NCI-H460 (cell line): ENCODE measurements at regions not wholly inside any gene's neighbourhood (a gene's known extent, or its start where the extent isn't known, plus 50 kb on each side); places are given as distances from the start of the nearest gene placed in this dataset.
"Not testable (repeated sequence)": the region's sequence is repeated elsewhere in the genome, so short reads cannot be mapped to it uniquely, and the experiment has no call there.

ENCODE experiments used
- DNase-seq: peaks from one replicate; pipeline ENCODE4 v3.0.0-alpha.2; 2016; ENCODE audit warnings: low read depth; ENCODE audit errors: extremely low read depth
- small RNA-seq, 2 experiments: library from RNA; depleted of rRNA; stranded (forward); fragments of <200 nt; gene quantifications; one replicate each; pipeline ENCODE3, GENCODE V24; 2014

GRCh38 chrX:76509775-76510174, 82.3 kb downstream of the MAGEE1 start:
- DNase-seq: no peak

- no peak for DNase-seq
Observed at GRCh38 chrX:76517544-76517943, 90.0 kb downstream of the MAGEE1 start.

GRCh38 chrX:76520273-76521054, 93.0 kb downstream of the MAGEE1 start:
- DNase-seq: no peak

GRCh38 chrX:76535675-76536074, 108.2 kb downstream of the MAGEE1 start:
- DNase-seq: not testable (repeated sequence)

- DNase-seq: no peak
Observed at GRCh38 chrX:76538860-76539259, 111.3 kb downstream of the MAGEE1 start.

DNA sequence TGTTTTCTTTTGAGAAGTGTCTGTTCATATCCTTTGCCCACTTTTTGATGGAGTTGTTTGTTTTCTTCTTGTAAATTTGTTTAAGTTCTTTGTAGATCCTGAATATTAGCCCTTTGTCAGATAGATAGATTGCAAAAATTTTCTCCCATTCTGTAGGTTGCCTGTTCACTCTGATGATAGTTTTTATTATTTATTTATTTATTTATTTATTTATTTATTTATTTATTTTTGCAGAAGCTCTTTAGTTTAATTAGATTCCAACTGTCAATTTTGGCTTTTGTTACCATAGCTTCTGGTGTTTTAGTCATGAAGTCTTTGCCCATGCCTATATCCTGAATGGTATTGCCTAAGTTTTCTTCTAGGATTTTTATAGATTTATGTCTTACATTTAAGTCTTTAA, 115.9 kb downstream of the MAGEE1 start:
- DNase-seq: not testable (repeated sequence)

GRCh38 chrX:76550016-76550415, 122.5 kb downstream of the MAGEE1 start:
- DNase-seq: no peak

- no peak for DNase-seq
Observed at GRCh38 chrX:76555269-76555668, 127.8 kb downstream of the MAGEE1 start.

GRCh38 chrX:76555816-76556215, 128.3 kb downstream of the MAGEE1 start:
- peak; percentile 45 for DNase-seq

DNA sequence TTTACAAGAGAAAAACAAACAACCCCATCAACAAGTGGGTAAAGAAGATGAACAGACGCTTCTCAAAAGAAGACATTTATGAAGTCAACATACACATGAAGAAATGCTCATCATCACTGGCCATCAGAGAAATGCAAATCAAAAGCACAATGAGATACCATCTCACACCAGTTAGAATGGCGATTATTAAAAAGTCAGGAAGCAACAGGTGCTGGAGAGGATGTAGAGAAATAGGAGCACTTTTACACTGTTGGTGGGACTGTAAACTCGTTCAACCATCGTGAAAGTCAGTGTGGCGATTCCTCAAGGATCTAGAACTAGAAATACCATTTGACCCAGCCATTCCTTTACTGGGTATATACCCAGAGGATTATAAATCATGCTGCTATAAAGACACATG, 137.3 kb downstream of the MAGEE1 start:
- not testable (repeated sequence) for DNase-seq

- no peak for DNase-seq
Observed at GRCh38 chrX:76605390-76605789, 177.9 kb downstream of the MAGEE1 start.

GRCh38 chrX:76617020-76617419, 189.5 kb downstream of the MAGEE1 start:
- DNase-seq: no peak

- DNase-seq: no peak
Observed at GRCh38 chrX:76643590-76643989, 216.1 kb downstream of the MAGEE1 start.

DNA sequence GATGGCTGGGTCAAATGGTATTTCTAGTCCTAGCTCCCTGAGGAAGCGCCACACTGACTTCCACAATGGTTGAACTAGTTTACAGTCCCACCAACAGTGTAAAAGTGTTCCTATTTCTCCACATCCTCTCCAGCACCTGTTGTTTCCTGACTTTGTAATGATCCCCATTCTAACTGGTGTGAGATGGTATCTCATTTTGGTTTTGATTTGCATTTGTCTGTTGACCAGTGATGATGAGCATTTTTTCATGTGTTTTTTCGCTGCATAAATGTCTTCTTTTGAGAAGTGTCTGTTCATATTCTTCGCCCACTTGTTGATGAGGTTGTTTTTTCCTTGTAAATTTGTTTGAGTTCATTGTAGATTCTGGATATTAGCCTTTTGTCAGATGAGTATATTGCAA, 223.9 kb downstream of the MAGEE1 start:
- DNase-seq: not testable (repeated sequence)

- DNase-seq: no peak
Observed at GRCh38 chrX:76657499-76657898, 230.0 kb downstream of the MAGEE1 start.

Small RNA genes in the stretch of these regions (small RNA-seq; reads per million reads assigned to genes)
- 0 to 0.23 reads per million in 2 experiments for gene RNA5SP508
